SK-N-SH (cell line): ENCODE measurements at regions not wholly inside any gene's neighbourhood (a gene's known extent, or its start where the extent isn't known, plus 50 kb on each side); places are given as distances from the start of the nearest gene placed in this dataset.

Experiments
- CTCF ChIA-PET: fragments of 300-600, 350-600 bp; formaldehyde crosslinking; extraction: SDS; loops from one replicate; lab custom pipeline; 2021; lab: Yijun Ruan, JAX
- POLR2A ChIA-PET: fragments of 350-600 bp; sonication (Branson Sonifier 250); formaldehyde crosslinking; extraction: SDS; loops from one replicate; lab custom pipeline; 2020; ENCODE audit warnings: antibody characterized with exemption, inconsistent platforms; lab: Yijun Ruan, JAX
- DNase-seq: peaks from one replicate; pipeline ENCODE4 v3.0.0; 2012
- H2AFZ ChIP-seq: fragments of 200-600 bp; sonication (generic); 2 replicates; pipeline ENCODE4 v1.8.1; 2016; ENCODE audit warnings: antibody characterized with exemption, mild to moderate bottlenecking, low read depth
- H3F3A ChIP-seq: fragments of 200-600 bp; sonication (generic); replicated peaks from 2 replicates; pipeline ENCODE3; 2016; ENCODE audit warnings: antibody characterized with exemption, mild to moderate bottlenecking; ENCODE audit not compliant: insufficient read depth
- H3K27ac ChIP-seq, 2 experiments: fragments of 200-500 bp in 1 of 2; fragments of 200-600 bp in 1 of 2; sonication (Bioruptor generic) in 1 of 2; sonication (generic), shearing (Covaris generic) in 1 of 2; 2 replicates each; pipeline versions ENCODE4 v1.5.1 to v1.6.1; 2014 to 2016; ENCODE audit warnings: low read depth in 2 of 2, inconsistent platforms in 1 of 2, low read length in 1 of 2, mild to moderate bottlenecking in 1 of 2, mixed read lengths in 1 of 2
- H3K27me3 ChIP-seq: fragments of 200-600 bp; sonication (generic), shearing (Covaris generic); 2 replicates; pipeline ENCODE4 v1.6.1; 2016; ENCODE audit warnings: mixed run types; ENCODE audit not compliant: insufficient read depth
- H3K36me3 ChIP-seq, 2 experiments: fragments of 200-500 bp in 1 of 2; fragments of 200-600 bp in 1 of 2; sonication (Bioruptor generic) in 1 of 2; sonication (generic) in 1 of 2; replicated peaks in 1 of 2; 2 replicates each; pipeline versions ENCODE3 to v1.5.1; 2014 to 2016; ENCODE audit warnings: low read length in 1 of 2, mild to moderate bottlenecking in 1 of 2; ENCODE audit not compliant: insufficient read depth in 2 of 2, control insufficient read depth in 1 of 2
- H3K4me1 ChIP-seq, 2 experiments: fragments of 200-500 bp in 1 of 2; fragments of 200-600 bp in 1 of 2; sonication (Bioruptor generic) in 1 of 2; sonication (generic), shearing (Covaris generic) in 1 of 2; 2 replicates each; pipeline versions ENCODE4 v1.5.1 to v1.6.1; 2014 to 2016; ENCODE audit warnings: low read depth in 1 of 2, low read length in 1 of 2, mixed run types in 1 of 2; ENCODE audit not compliant: insufficient read depth in 2 of 2, control insufficient read depth in 1 of 2
- H3K4me2 ChIP-seq: fragments of 200-600 bp; sonication (generic), shearing (Covaris generic); 2 replicates; pipeline ENCODE4 v1.6.1; 2017; ENCODE audit warnings: mixed run types
- H3K4me3 ChIP-seq, 2 experiments: fragments of 200-500 bp in 1 of 2; fragments of 200-600 bp in 1 of 2; sonication (Bioruptor generic) in 1 of 2; sonication (generic), shearing (Covaris generic) in 1 of 2; 2 replicates each; pipeline versions ENCODE4 v1.5.1 to v1.8.1; 2014 to 2016; ENCODE audit warnings: low read depth in 2 of 2, inconsistent platforms in 1 of 2, low read length in 1 of 2, mild to moderate bottlenecking in 1 of 2, mixed read lengths in 1 of 2, moderate library complexity in 1 of 2
- H3K79me2 ChIP-seq: fragments of 200-600 bp; sonication (generic); 2 replicates; pipeline ENCODE4 v1.8.1; 2017; ENCODE audit warnings: mild to moderate bottlenecking; ENCODE audit not compliant: insufficient read depth
- H3K9ac ChIP-seq: fragments of 200-600 bp; sonication (generic); 2 replicates; pipeline ENCODE4 v1.6.1; 2017; ENCODE audit warnings: mixed run types
- H3K9me2 ChIP-seq: fragments of 200-600 bp; sonication (generic); 2 replicates; pipeline ENCODE4 v1.6.1; 2017; ENCODE audit warnings: mixed run types
- H3K9me3 ChIP-seq: fragments of 200-600 bp; sonication (generic); 2 replicates; pipeline ENCODE4 v1.6.1; 2017; ENCODE audit warnings: mixed run types, mild to moderate bottlenecking, moderate library complexity
- H4K20me1 ChIP-seq: fragments of 200-600 bp; sonication (generic); 2 replicates; pipeline ENCODE4 v1.6.1; 2017; ENCODE audit warnings: mild to moderate bottlenecking, mixed run types; ENCODE audit not compliant: insufficient read depth
- CHD2 ChIP-seq: fragments of 150-350 bp; IDR thresholded peaks from 2 replicates; pipeline ENCODE4 v1.6.1; 2018; ENCODE audit warnings: low read length; ENCODE audit not compliant: partially characterized antibody
- CTCF ChIP-seq: fragments of 200-600 bp; sonication (generic); IDR thresholded peaks from 2 replicates; pipeline ENCODE4 v1.6.1; 2017; ENCODE audit warnings: antibody characterized with exemption, mild to moderate bottlenecking, moderate library complexity
- GATA2 ChIP-seq: sonication (generic); formaldehyde crosslinking; IDR thresholded peaks from 2 replicates; pipeline ENCODE4 v1.5.0; 2020; ENCODE audit warnings: mild to moderate bottlenecking, missing genetic modification reagents
- RAD21 ChIP-seq: IDR thresholded peaks from 2 replicates; pipeline ENCODE4 v1.6.1; 2012; ENCODE audit warnings: mild to moderate bottlenecking, low read length
- RFX5 ChIP-seq: IDR thresholded peaks from 2 replicates; pipeline ENCODE4 v1.6.1; 2012; ENCODE audit warnings: mild to moderate bottlenecking, improper control_type of control experiment, low read length
- RXRA ChIP-seq: IDR thresholded peaks from 2 replicates; pipeline ENCODE4 v1.4.0; 2012; ENCODE audit warnings: low read depth, mild to moderate bottlenecking, borderline replicate concordance
- TCF12 ChIP-seq: IDR thresholded peaks from 2 replicates; pipeline ENCODE4 v1.4.0; 2012
- YY1 ChIP-seq: IDR thresholded peaks from 2 replicates; pipeline ENCODE4 v1.4.0; 2012; ENCODE audit warnings: low read depth, mild to moderate bottlenecking
- WGBS: methylation state at CpG from one replicate; pipeline ENCODE4 v1.1.6; 2017; ENCODE audit warnings: low lambda C conversion rate; 5-methylcytosine and 5-hydroxymethylcytosine counted together
- TF ChIP-seq, protein P1 (sequence below): IDR thresholded peaks from 2 replicates; pipeline ENCODE4 v1.4.0; 2012; ENCODE audit warnings: low read depth, borderline replicate concordance
- TF ChIP-seq, protein P2 (sequence below): IDR thresholded peaks from 2 replicates; pipeline ENCODE4 v1.6.1; 2012; ENCODE audit warnings: mild to moderate bottlenecking, low read depth, low read length, moderate library complexity
- TF ChIP-seq, protein P3 (sequence below): fragments of 150-350 bp; IDR thresholded peaks from 2 replicates; pipeline ENCODE4 v1.6.1; 2017; ENCODE audit warnings: antibody characterized with exemption, low read length, low read depth, borderline replicate concordance
- TF ChIP-seq, protein P4 (sequence below): IDR thresholded peaks from 2 replicates; pipeline ENCODE4 v1.4.0; 2012; ENCODE audit warnings: low read depth

DNA sequence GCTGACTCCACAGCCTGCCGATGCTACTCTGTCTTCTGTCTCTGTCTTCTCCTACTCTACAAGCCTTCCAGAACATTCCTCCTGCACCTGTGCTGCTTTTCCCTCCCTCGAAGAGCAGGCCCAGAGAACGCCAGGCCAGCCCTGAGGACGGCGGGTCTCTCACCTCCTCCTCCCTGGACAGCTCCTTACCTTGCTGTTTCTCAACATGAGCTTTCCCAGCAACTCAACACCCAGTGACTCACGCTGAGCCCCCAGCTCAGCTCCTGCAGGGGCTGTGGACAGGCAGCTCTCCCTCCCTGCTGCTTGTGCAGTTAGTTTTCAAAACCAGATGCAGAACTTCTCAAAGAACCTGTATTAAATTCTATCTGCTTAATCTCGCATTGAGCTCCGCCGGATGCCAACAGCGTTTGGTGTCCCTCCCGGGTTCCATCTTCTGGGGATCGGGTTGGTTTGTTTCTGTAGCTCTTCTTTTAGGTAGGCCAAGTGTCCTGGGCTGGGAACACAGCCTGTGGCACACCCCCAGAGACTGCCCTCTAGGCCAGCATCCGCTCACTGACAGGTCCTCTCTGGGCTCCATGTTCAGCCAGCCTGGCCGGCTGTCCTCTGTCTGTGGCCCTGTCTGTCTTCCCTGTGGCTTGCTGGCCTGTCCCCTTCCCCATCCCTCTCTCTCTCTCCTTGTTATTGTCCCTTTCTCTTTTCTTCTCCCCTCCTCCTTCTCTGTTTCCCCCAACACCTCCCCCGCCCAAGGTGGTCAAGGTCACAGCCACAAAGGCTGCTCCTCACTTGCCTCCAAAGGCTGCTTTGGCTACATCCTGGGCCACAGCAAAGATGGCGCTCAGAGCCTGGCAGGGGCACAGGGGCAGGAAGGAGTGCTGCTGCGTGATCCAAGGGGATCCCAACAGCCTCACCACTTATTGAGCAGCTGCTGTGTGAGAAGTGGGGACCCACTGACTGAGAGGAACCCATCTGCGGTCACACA lies 391.0 kb downstream of the MATN1 start:
- no peaks in the 10 kb centered on the region for H3F3A ChIP-seq
- H3K27me3 ChIP-seq: no peaks in the 10 kb centered on the region
- no peak for DNase-seq
- no peak overlapping the region for H3K27ac ChIP-seq
- TF ChIP-seq, protein P1, sequence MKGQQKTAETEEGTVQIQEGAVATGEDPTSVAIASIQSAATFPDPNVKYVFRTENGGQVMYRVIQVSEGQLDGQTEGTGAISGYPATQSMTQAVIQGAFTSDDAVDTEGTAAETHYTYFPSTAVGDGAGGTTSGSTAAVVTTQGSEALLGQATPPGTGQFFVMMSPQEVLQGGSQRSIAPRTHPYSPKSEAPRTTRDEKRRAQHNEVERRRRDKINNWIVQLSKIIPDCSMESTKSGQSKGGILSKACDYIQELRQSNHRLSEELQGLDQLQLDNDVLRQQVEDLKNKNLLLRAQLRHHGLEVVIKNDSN: no peak
- TF ChIP-seq RFX5 (no peak), RXRA (no peak), TCF12 (no peak), YY1 (no peak)
- TF ChIP-seq, protein P2, sequence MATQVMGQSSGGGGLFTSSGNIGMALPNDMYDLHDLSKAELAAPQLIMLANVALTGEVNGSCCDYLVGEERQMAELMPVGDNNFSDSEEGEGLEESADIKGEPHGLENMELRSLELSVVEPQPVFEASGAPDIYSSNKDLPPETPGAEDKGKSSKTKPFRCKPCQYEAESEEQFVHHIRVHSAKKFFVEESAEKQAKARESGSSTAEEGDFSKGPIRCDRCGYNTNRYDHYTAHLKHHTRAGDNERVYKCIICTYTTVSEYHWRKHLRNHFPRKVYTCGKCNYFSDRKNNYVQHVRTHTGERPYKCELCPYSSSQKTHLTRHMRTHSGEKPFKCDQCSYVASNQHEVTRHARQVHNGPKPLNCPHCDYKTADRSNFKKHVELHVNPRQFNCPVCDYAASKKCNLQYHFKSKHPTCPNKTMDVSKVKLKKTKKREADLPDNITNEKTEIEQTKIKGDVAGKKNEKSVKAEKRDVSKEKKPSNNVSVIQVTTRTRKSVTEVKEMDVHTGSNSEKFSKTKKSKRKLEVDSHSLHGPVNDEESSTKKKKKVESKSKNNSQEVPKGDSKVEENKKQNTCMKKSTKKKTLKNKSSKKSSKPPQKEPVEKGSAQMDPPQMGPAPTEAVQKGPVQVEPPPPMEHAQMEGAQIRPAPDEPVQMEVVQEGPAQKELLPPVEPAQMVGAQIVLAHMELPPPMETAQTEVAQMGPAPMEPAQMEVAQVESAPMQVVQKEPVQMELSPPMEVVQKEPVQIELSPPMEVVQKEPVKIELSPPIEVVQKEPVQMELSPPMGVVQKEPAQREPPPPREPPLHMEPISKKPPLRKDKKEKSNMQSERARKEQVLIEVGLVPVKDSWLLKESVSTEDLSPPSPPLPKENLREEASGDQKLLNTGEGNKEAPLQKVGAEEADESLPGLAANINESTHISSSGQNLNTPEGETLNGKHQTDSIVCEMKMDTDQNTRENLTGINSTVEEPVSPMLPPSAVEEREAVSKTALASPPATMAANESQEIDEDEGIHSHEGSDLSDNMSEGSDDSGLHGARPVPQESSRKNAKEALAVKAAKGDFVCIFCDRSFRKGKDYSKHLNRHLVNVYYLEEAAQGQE: no peak
- TF ChIP-seq, protein P3, sequence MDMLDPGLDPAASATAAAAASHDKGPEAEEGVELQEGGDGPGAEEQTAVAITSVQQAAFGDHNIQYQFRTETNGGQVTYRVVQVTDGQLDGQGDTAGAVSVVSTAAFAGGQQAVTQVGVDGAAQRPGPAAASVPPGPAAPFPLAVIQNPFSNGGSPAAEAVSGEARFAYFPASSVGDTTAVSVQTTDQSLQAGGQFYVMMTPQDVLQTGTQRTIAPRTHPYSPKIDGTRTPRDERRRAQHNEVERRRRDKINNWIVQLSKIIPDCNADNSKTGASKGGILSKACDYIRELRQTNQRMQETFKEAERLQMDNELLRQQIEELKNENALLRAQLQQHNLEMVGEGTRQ: no peak
- TF ChIP-seq, all 33 proteins: peak for 0
- Histone ChIP-seq H3K4me3 (no peak overlapping the region), H3K36me3 (no peaks in the 10 kb centered on the region), H3K79me2 (no peaks in the 10 kb centered on the region), H3K9me2 (no peaks in the 10 kb centered on the region), H3K4me1 (peaks cover 0 to 7% of the 10 kb centered on the region in 2 experiments; a peak in 1 of 4 replicates), H3K9ac (no peak overlapping the region), H3K4me2 (no peak overlapping the region), H3K9me3 (no peaks in the 10 kb centered on the region), H4K20me1 (no peaks in the 10 kb centered on the region), H2AFZ (no peak overlapping the region)
- ChIA-PET CTCF (interaction anchor here (0.8 to 1.7 kb wide), 2 partner anchors 18 to 48 kb away, joined by 3 to 6 read pairs; no protein-coding TSS in a partner anchor), POLR2A (no interaction called here)
- WGBS: 31% methylated on average over 14 of the region's 18 CpGs

DNA sequence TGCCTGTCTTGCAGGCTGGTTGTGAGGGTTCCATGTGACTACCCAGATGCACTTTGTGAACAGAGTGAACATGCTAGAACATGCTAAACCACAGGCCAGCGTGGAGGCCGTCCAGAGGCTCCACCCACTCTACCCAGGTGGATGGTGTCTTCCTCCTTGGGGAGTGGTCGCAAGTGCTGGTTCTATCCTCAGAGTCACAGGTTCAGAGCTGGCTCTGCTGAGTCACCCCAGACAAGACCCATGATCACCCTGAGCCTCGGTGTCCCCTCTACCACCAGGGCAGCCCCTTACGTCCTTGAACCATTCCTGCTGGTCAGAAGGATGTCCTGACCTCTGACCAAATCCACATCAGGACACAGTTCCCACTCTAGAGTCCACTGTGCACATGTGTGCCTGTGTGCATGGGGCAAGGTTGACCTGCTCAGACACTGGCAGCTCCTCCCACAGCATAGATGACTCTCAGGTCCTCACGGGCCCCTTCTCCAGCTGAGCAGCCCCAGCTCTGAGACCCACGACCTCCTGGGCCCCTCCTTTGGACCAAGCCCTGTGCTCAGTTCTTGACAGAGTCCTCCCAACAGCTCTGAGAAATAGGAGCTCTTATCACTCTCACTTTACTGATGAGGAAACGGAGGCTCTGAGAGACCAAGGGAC lies 391.8 kb downstream of the MATN1 start:
- 12% methylated on average over 7 of the region's 8 CpGs for WGBS
- TF ChIP-seq, protein P4, sequence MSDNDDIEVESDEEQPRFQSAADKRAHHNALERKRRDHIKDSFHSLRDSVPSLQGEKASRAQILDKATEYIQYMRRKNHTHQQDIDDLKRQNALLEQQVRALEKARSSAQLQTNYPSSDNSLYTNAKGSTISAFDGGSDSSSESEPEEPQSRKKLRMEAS: no peak
- TF ChIP-seq TCF12 (no peak), CHD2 (no peak), GATA2 (CRISPR knock-in tag) (no peak), RAD21 (no peak), CTCF (no peak)
- TF ChIP-seq, protein P2: no peak

More for the DNA sequence above, 391.8 kb downstream of the MATN1 start:
- POLR2A ChIA-PET: no interaction called here
- H3K9me3 ChIP-seq: no peaks in the 10 kb centered on the region
- H4K20me1 ChIP-seq: no peaks in the 10 kb centered on the region
- no peak for DNase-seq
- H3K4me1 ChIP-seq: peaks cover 0 to 1% of the 10 kb centered on the region in 2 experiments; a peak in 1 of 4 replicates
- H3F3A ChIP-seq: no peaks in the 10 kb centered on the region
- H3K4me3 ChIP-seq: no peak overlapping the region
- no peaks in the 10 kb centered on the region for H3K36me3 ChIP-seq
- H3K79me2 ChIP-seq: no peaks in the 10 kb centered on the region
- H3K27me3 ChIP-seq: no peaks in the 10 kb centered on the region
- no peak overlapping the region for H3K4me2 ChIP-seq
- no peaks in the 10 kb centered on the region for H3K9me2 ChIP-seq
- H3K27ac ChIP-seq: no peak overlapping the region
- CTCF ChIA-PET: interaction anchor here (1.7 kb wide), 1 partner anchor 19 kb away, joined by 6 read pairs; no protein-coding TSS in a partner anchor
- H2AFZ ChIP-seq: no peak overlapping the region
- H3K9ac ChIP-seq: no peak overlapping the region
